ENCODE measurements at regions not wholly inside any gene's neighbourhood (a gene's known extent, or its start where the extent isn't known, plus 50 kb on each side); places are given as distances from the start of the nearest gene placed in this dataset.
"Not testable (repeated sequence)": the region's sequence is repeated elsewhere in the genome, so short reads cannot be mapped to it uniquely, and the experiment has no call there.

DNA sequence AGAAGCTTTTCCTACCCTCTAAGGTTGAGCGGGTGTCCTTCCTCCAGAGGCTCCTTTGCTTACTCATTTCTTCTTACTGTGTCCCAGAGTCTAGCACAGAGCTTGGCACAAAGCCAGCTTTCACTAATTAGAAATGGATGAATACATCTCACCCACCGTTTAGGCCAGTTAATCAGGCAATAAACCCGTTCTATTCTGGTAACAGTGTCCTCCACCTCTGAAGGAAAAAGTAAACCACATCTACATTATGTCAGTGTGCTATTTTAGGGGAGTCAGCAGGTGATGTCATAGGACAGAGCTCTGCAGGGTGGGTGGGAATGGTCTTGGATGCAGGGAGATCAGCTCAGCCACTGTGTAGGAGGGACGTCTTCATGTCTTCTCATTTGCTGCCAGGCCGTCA lies 109.2 kb downstream of the OSTF1 start:
- DNase-seq: no peak

DNA sequence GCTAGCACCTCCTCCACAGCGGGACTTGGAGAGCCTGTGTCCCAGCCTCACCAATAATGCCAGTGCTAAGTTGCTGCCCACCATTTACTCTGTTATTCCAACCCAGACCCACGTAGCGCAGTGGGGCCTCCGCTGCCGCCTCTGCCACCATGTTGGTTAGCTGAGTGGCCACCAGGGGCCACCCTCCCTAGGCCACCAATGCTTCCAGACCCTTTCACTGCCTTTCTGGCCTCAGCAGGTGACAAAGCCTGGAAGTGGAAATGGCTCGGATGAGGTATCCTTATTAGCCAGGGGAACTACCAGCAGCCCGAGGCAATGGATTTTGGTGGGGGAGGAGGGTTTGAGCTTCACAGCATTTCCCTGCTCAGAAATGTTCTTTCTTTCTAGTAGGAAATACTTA lies 110.1 kb downstream of the OSTF1 start:
- no peak for DNase-seq

DNA sequence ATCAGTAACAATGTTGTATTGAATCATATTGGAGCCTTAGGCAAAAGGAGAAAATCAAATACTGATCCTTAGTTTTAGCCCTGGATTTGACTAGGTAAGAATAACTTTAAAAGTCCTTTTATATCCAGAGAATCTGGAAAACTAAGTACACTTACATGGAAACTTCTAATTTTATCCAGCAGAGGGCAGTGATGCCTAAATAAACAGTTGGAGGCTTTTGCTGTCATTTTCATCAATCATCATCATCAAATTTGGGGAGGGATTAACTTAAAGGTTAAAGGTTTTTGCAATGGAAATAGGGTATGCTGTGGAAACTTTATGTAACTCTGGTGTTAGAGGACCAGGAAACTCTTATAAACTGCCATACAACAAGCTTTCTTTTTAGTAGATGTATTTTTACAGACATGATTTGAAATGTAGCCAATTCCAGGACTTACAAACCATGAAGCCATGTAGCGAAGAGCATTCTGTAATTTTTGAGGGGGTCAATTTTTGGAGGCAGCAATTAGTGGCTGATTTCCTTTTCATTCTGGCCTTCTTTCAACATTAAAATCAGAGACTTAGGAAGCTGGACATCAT lies 112.7 kb downstream of the OSTF1 start:
- DNase-seq: peak; percentile 30

DNA sequence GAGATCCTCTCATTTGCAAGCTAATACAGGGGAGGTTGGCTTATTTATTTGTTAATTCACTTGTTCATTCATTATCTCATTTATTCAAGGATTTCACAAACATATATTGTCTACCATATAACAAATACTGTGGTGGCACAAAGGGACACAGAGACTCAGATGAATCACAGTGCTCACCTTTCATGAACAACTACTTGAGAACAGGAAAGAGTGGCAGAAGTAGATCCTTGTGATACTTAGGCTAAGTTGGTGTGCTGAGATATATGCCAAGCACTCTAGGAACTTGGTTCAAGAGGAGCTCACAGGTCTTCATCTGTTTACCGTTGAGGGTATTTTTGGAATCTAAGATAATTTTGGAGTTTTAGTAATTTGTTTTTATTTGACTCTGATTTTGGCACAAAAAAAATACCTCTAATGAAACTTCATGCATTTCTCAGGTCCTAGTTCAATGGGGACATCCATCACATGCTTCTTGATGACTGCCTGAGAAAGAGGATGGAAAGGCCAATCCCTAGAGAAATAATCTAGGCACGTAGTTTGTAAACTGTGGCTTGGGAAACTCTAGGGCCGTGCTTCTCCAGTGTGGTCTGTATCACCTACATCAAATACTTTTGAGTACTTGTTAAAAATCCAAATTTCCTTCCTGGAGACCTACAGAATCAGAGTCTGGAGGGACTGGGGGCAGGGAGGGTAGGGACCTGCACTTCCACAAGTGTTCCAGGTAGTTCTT lies 113.3 kb downstream of the OSTF1 start:
- no peak for DNase-seq

DNA sequence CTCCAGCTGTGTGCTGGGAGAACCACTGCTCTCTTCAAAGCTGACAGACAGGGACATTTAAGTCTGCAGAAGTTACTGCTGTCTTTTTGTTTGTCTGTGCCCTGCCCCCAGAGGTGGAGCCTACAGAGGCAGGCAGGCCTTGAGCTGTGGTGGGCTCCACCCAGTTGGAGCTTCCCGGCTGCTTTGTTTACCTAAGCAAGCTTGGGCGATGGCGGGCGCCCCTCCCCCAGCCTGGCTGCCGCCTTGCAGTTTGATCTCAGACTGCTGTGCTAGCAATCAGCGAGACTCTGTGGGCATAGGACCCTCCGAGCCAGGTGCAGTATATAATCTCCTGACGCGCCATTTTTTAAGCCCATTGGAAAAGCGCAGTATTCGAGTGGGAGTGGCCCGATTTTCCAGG lies 119.7 kb downstream of the OSTF1 start:
- DNase-seq: not testable (repeated sequence)

DNA sequence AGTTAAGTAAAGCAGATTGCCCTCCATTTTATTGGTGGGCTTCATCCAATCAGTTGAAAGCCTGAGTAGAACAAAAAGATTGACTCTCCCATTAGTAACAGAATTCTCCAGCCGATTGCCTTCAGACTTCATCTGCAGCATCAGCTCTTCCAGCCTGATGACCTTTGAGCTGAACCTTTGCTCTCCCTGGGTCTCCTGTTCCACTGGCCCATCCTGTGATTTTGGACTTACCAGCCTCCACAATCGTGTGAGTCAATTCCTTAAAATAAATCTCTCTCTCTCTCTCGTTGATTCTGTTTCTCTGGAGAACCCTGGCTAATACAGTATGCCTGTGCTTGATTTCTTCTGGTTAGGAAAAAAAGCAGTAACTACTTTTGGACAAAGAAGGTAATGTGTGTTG lies 121.9 kb downstream of the OSTF1 start:
- no peak for DNase-seq

DNA sequence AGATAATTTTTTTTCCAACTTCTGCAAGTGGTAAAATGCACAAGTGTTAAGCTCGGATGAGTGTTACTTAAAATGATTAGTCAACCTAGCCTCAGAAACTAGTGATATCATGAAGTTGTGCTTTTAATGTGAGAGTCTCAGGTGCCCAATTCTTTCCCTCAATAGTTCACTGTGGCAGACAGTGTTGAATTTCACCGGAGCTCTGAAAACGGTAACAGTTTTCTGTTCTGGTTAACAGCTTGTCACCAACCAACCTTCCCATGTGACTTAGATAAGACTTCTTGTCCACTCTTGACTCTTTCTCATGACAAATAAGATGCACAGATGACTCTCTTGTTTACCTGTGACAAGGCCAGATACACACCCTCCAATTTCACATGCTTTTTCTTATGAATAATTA lies 125.5 kb downstream of the OSTF1 start:
- DNase-seq: no peak

DNA sequence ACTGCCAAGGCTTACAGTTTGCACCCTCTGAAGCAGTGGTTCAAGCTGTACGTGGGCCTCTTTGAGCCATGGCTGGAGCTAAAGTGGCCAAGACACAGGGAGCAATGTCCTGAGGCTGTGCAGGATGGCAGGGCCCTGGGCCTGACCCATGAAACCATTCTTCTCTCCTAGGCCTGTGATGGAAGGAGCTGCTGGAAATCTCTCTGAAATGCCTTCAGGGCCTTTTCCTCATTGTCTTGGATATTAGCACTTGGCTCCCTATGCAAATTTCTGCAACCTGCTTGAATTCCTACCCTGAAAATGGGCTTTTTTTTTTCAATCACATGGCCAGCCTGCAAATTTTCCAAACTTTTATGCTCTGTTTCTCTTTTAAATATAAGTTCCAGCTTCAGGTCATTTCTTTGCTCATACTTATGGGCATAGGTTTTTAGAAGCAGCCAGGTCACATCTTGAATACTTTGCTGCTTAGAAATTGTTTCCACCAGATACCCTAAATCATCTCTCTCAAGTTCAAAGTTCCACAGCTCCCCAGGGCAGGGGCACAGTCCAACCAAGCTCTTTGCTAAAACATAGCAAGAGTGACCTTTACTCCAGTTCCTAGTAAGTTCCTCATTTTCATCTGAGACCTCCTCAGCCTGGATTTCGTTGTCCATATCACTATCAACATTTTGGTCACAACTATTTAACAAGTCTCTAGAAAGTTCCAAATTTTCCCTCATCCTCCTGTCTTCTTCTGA lies 138.3 kb downstream of the OSTF1 start:
- peak; percentile 18 for DNase-seq

DNA sequence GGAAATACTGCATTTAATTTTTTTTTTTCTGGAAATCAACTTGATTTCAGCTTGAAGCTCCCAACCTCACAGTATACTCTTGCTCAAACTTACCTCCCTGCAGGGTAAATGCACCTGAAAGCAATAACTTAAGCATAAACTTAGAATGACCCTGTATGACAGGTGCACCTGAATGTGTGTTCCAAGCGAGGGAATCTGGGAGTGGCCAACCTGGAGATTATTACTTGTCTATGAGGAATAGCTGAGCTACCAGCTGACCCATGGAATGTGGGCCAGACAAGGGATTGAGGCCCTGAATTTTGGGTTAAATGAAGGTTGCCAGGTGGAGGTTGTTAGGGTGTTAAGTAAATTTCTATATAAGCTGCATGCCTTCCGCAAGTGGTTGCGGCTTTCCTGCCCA lies 140.6 kb downstream of the OSTF1 start:
- DNase-seq: no peak

DNA sequence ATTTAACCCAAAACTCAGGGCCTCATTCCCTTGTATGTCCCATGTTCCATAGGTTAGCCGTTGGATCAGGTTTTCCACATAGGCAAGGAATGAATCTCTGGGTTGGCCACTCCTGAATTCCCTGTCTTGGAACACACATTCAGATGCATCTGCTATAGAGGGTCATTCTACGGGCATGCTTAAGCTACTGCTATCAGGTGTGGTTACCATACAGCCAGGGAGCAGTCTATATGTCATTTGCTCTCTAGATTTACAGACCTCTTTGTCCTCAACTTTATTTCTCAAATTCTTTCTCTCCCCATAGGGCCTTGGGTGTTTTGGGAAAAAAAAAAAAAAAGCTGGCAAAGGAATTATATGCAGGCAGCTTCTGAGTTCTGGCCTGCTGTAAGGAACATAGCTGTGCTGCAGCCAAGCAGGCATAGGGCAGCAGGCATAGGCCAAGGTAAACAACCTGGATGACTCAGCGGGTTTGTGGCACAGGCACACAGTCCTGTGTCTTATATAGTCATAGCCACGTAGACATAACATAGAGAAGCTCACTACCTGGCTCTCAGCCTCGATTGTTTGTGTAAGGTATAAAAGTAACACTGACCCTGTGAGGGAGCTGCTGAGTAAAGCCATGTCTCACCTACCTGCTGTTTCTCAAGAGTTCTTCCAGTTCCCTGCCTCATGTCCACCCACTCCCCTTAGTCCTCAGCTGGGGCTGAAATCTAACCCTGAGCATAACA lies 141.5 kb downstream of the OSTF1 start:
- DNase-seq: no peak

DNA sequence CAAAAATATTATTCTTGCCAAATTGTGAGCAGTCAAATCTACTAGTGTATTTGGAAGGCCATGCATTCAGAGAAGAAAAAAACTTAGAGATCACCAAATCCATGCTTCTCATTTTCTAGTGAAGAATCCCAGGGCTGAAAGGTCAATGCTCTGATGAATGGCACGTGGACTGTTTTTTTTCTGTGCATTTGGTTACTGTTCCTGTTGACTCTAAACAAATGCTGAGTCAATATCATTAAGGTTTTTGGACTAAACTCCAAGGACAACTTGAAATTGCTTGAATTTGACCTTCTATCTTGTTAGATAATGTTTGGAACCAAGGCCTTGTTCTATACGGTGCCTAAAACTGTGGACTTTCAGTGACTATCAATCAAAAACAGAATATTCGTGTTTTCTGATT lies 142.2 kb downstream of the OSTF1 start:
- DNase-seq: no peak

DNA sequence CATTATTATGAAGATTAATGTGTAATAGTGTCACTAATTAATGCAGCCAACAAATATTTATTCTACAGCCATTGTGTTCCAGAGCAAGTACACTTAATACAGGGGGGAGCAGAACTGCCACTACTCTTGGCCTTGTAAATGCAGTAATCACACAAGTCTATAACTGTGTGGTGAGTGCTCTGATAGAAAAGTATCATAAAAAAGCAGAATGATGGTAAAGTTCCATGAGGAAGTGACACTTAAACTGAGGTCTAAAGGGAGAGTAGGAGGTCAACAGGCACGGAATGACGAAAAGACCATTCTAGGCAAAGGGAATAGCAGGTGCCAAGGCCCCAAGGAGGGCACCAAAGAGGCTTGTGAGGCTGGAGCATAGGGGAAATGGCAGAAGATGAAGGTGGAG lies 142.9 kb downstream of the OSTF1 start:
- peak; percentile 28 for DNase-seq

DNA sequence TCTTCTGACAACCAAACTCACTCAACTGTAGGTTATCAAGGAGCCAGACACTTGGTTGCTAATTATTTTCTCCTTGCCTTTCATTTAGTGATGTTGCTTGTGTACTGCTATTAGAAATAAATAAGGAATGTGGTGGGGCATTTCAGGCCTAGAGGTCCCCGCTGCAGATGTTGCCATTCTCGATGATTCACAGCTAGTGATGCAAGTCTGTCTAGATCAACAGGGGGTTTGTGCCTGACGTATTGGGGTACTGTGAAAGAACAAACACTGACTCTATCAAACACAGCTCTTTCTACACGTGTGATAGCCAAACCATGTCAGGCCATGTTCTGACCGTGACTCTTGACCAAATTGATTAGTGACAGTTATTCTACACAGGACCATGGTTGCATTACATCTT lies 144.7 kb downstream of the OSTF1 start:
- no peak for DNase-seq

DNA sequence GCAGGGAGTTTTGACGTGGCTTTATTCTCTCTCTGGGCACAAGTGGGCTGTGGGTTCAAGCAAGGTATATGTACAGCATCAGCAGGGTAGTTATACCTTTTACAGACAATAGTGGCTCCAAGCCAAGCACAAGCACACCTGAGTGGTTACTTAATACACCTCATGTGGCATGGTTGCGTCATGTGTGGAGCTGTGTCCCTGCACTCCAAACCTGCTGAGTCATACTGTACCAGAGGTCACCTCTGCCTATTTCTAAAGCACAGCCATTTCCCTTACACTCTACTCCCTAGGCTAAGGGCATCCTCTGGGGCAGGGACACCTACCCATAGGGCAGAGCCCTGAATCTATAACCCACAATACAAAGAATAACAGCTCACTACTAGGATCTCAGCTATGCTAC lies 147.3 kb downstream of the OSTF1 start:
- no peak for DNase-seq

DNA sequence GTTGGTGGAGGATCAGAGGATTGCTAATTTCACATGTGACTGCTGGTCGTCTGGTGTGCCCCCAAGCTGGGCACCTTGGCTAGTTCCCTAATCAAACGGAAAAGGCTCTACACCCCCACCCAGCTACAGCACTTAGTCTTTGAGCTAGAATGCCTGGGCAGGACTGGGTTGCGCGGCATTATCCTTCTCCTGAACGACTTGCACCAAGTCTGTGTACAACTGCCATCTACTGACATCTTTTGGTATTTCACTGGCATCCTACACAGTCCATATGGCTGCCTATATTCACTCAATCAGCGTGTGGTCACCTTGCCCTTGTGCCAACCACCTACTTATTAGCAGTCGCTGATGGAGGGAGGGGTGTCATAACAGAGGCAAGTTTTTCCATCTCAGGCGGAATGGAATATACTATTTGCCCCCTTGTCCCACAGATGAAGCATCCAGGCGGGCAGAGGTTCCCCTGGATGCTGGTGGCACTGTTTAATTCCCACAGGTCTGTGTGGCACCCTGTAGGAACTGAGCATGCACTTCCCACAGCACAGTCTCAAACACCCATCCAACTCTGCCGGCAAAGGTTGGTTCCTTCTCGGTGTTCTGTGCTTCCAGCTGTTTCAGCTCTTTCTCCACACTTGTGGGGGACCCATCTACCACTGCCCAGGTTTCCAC lies 150.1 kb downstream of the OSTF1 start:
- peak; percentile 71 for DNase-seq

DNA sequence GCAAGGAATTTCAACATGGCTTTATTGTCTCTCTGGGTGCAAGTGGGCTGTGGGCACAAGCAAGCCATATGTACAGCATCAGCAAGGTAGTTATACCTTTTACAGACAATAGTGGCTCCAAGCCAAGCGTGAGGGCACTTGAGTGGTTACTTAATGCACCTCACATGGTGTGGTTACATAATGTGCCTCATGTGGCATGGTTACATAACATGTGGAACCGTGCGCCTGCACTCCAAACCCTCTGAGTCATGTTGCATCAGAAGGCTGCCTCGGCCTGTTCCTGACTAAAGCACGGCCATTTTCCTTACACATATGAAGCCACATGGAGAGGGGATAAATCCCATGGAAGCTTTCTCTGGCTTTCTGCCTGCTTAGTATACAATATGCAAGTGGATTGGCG lies 150.9 kb downstream of the OSTF1 start:
- DNase-seq: peak; percentile 93

DNA sequence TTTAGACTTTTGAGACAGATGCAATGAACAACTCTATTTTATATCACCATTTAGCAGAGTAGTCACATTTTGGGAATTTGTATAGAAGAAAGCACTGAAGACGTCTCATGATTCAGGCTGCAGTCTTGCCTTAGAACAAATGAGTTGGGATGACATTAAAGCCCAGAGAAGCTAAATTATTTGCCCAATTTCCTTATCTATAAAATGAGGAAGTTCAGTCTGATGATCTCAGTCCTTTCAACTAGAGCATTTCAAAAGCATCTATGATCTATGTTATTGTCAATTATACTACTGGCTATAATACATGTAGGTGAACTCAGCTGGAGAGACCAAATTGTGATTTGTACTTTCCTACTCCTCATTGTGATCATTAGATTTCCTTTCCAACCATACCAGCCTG lies 154.1 kb downstream of the OSTF1 start:
- peak; percentile 43 for DNase-seq

DNA sequence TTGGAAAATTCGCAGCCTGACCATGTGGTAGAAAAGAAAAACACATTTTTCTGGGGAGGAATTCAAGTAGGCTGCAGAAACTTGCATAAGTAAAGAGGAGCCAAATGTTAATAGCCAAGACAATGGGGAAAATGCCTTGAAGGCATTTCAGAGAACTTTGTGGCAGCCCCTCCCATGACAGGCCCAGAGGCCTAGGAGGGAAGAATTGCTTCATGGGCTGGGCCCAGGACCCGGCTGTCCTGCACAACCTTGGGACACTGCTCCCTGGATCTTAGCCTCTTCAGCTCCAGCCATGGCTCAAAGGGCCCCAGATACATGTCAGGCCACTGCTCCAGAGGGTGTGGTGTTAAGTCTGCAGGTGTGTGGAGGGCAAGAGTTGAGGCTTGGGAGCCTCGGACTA lies 158.6 kb downstream of the OSTF1 start:
- DNase-seq: no peak

DNA sequence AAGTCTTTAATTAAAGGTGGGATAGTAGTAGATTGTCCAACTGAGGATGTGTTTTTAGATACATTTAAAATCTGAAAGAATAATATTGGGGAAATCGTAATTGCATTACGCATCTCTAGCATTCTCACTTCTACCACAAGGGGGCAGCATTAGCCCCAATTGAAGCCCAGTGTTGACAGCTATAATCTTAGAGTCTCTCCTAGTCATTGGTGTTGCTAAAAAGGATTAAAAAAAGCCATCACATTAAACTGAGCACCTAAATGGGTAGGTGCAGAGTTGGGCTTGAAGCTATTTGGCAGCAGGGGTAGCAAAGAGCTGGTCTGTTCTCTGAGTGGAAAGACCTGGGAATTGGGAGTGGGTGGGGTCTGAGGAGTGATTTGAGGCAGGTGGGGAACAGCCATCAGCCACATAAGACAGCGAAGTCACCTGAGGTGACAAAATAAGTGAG lies 177.2 kb downstream of the OSTF1 start:
- peak; percentile 20 for DNase-seq

DNA sequence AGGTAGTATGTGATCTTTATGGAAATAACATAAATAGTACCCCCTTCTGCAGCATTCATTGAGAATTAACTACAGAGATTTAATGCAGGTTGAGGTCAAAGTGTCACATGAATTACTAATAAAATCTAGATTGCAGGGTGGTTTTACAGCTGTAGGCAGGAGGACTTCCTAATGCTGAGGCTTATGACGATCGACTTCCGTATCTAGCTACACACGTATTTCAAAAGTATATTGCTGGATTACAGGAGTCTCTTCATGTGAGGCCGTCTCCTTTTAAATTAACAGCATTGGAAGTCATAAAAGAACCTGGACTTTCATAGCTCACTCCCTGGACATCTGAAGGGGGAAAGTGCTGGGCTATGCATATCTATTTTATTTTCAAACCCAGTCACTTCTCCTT lies 180.9 kb downstream of the OSTF1 start:
- DNase-seq: no peak

DNA sequence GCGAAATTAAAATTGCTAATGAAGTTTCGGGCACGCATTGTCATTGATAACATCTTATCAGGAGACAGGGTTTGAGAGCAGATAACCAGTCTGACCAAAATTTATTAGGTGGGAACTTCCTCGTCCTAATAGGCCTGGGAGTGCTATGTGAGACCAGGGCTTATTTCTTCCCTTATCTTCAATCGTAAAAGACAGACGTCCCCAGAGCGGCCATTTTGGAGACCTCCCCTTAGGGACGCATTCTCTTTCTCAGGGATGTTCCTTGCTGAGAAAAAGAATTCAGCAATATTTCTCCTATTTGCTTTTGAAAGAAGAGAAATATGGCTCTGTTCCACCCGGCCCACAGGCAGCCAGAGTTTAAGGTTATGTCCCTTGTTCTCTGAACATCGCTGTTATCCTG lies 184.7 kb downstream of the OSTF1 start:
- not testable (repeated sequence) for DNase-seq

DNA sequence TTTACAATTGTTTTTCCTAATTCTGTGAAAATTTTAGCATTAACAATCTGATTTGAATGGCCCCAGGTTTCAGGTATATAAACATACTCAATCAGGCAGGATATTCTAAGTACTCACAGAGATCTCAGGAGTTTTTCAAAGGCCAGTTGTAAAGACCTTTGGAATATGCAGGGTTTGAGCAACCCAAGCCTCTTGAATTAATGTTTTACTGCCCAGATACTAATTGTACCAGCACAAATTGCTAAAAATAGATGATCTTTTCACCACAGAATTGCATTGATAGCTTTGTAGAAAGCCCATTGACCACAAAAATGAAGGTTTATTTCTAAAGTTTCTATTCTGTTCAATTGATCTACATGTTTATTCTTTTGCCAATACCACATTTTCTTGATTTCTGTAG lies 186.5 kb downstream of the OSTF1 start:
- DNase-seq: no peak

DNA sequence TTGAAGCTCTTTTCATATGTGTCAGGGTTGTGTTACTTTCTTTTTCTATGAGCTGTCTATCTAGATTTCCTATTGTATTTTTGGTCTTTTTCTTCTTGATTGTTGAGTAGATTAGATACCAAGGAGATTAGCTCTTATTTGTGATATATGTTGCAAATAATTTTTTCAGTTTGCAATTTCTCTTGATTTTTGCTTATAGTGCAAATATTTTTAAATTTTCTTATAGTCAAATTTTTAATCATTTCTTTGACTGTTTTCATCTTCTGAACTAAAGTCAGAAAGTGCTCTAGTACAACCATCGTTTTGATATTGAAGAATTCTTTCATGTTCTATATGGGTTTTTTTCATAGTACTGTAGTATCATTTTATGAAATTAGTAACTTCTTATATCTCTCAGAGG lies 193.7 kb downstream of the OSTF1 start:
- no peak for DNase-seq
